Psoas muscle (tissue), 7 donors: ENCODE measurements at regions not wholly inside any gene's neighbourhood (a gene's known extent, or its start where the extent isn't known, plus 50 kb on each side); places are given as distances from the start of the nearest gene placed in this dataset.

Experiments
- ATAC-seq, 4 donors: fragments of 200-7000 bp; cut with Tn5 transposase; one replicate each; pipeline ENCODE4 v1.9.1; 2020; ENCODE audit warnings: moderate library complexity in 3 of 4, mild to moderate bottlenecking in 2 of 4
- DNase-seq, 2 donors: peaks; one replicate each; pipeline ENCODE4 v3.0.0-alpha.2; 2020
- H3K27ac ChIP-seq: fragments of 200-600 bp; one replicate; pipeline ENCODE4 v1.8.0; 2022
- H3K27me3 ChIP-seq, 3 donors: fragments of 200-600 bp in 1 of 3; one replicate each; pipeline versions ENCODE4 v1.6.1 to v1.8.0; 2013 to 2022; ENCODE audit warnings: low read length in 2 of 3, mild to moderate bottlenecking in 2 of 3, moderate library complexity in 1 of 3; ENCODE audit not compliant: insufficient read depth in 3 of 3
- H3K36me3 ChIP-seq, 2 donors: fragments of 200-600 bp in 1 of 2; one replicate each; pipeline versions ENCODE4 v1.6.1 to v1.8.0; 2013 to 2022; ENCODE audit warnings: low read depth in 1 of 2, mild to moderate bottlenecking in 1 of 2, moderate library complexity in 1 of 2; ENCODE audit not compliant: insufficient read depth in 1 of 2
- H3K4me1 ChIP-seq: fragments of 200-600 bp; one replicate; pipeline ENCODE4 v1.8.0; 2022
- H3K4me3 ChIP-seq: fragments of 200-600 bp; one replicate; pipeline ENCODE4 v1.8.0; 2022; ENCODE audit warnings: mild to moderate bottlenecking
- H3K9me3 ChIP-seq: fragments of 200-600 bp; one replicate; pipeline ENCODE4 v1.8.0; 2022
- CTCF ChIP-seq: fragments of 200-600 bp; IDR thresholded peaks from one replicate; pipeline ENCODE4 v1.8.0; 2022; ENCODE audit warnings: antibody characterized with exemption
- WGBS, 3 donors: extraction: QIAGEN DNeasy Blood & Tissue Kit; methylation state at CpG; one replicate each; pipeline versions ENCODE4 v1.1.6 to v1.1.7; 2013; 5-methylcytosine and 5-hydroxymethylcytosine counted together
- intact Hi-C, 2 donors: fragments of 100-400 bp; cut with DNase I; formaldehyde crosslinking; loops; one replicate each; pipeline versions ENCODE4 v1.11.0 to v1.14.2; 2022
- donor health status: healthy with polysubstance abuse.
- donor health status: DM: no; HTN: no; CAD: no; lungs with moderate emphysema.
- donor health status: Bipolar disorder and iron deficiency.
- donor health status: healthy.
- donor health status: DM: yes; HTN: yes; CAD: no.
- donor health status: DM: no; HTN: no; CAD: no.
- donor health status: DM: yes; HTN: yes; CAD: no.

GRCh38 chr13:54133746-54134145 is 1105.1 kb downstream of the OLFM4 start:
- ATAC-seq (no peak), DNase-seq (no peak)
- no peaks in the 10 kb centered on the region for H3K4me1 ChIP-seq
- 69 to 75% (median 73%) methylated on average over 6 of the region's 6 CpGs for WGBS, 3 donors
- TF ChIP-seq CTCF, result no peak
- intact Hi-C loops, result no loop called here
- H3K27me3 ChIP-seq, result no peaks in the 10 kb centered on the region
- H3K36me3 ChIP-seq, result no peaks in the 10 kb centered on the region
- no peak overlapping the region for H3K27ac ChIP-seq
- no peaks in the 10 kb centered on the region for H3K9me3 ChIP-seq
- H3K4me3 ChIP-seq, result no peak overlapping the region

GRCh38 chr13:54144828-54145227 is 1116.2 kb downstream of the OLFM4 start:
- DNase-seq (no peak), ATAC-seq (no peak)
- 54 to 64% (median 57%) methylated on average over 3 of the region's 3 CpGs for WGBS, 3 donors
- no peak for TF ChIP-seq CTCF
- no peak overlapping the region for H3K4me3 ChIP-seq
- intact Hi-C loops, result no loop called here
- H3K9me3 ChIP-seq, result no peaks in the 10 kb centered on the region
- no peaks in the 10 kb centered on the region for H3K4me1 ChIP-seq
- H3K27me3 ChIP-seq, result no peaks in the 10 kb centered on the region
- no peak overlapping the region for H3K27ac ChIP-seq
- H3K36me3 ChIP-seq, result no peaks in the 10 kb centered on the region

- H3K27me3 ChIP-seq, result no peaks in the 10 kb centered on the region
- no peaks in the 10 kb centered on the region for H3K4me1 ChIP-seq
- no peaks in the 10 kb centered on the region for H3K9me3 ChIP-seq
- no peak overlapping the region for H3K4me3 ChIP-seq
- intact Hi-C loops, result no loop called here
- 88 to 91% (median 90%) methylated on average over 3 of the region's 3 CpGs for WGBS, 3 donors
- TF ChIP-seq CTCF, result no peak
- H3K27ac ChIP-seq, result no peak overlapping the region
- ATAC-seq, result no peak
- no peaks in the 10 kb centered on the region for H3K36me3 ChIP-seq
- DNase-seq, result no peak
Observed at GRCh38 chr13:54150851-54151250, 1122.2 kb downstream of the OLFM4 start.

- ATAC-seq, result no peak
- DNase-seq, result no peak
- TF ChIP-seq CTCF, result no peak
- Histone ChIP-seq H3K4me3 (no peak overlapping the region), H3K9me3 (no peaks in the 10 kb centered on the region), H3K4me1 (no peaks in the 10 kb centered on the region), H3K36me3 (no peaks in the 10 kb centered on the region), H3K27me3 (no peaks in the 10 kb centered on the region), H3K27ac (no peak overlapping the region)
- WGBS, 3 donors, result 65 to 78% (median 69%) methylated on average over 1 of the region's 1 CpG
- intact Hi-C loops, result no loop called here
Observed at GRCh38 chr13:54162069-54162468, 1133.5 kb downstream of the OLFM4 start.

GRCh38 chr13:54165581-54166215 is 1137.1 kb downstream of the OLFM4 start:
- no peak overlapping the region for H3K4me3 ChIP-seq
- no peak for TF ChIP-seq CTCF
- no peak overlapping the region for H3K27ac ChIP-seq
- 68 to 70% (median 70%) methylated on average over 7 of the region's 7 CpGs for WGBS, 3 donors
- DNase-seq (no peak), ATAC-seq (no peak)
- no peaks in the 10 kb centered on the region for H3K36me3 ChIP-seq
- no peaks in the 10 kb centered on the region for H3K4me1 ChIP-seq
- intact Hi-C loops, result no loop called here
- no peaks in the 10 kb centered on the region for H3K27me3 ChIP-seq
- no peaks in the 10 kb centered on the region for H3K9me3 ChIP-seq
